ENCODE measurements at regions not wholly inside any gene's neighbourhood (a gene's known extent, or its start where the extent isn't known, plus 50 kb on each side); places are given as distances from the start of the nearest gene placed in this dataset.

- POLR2A ChIA-PET (ENCODE audit: unreplicated experiment) = no interaction called here
- H3K4me1 ChIP-seq (replicated peaks; ENCODE audit: insufficient read depth) = no peaks in the 10 kb centered on the region
- CTCF ChIA-PET = no interaction called here
- H3K27me3 ChIP-seq (ENCODE audit: insufficient read depth, low read depth) = no peaks in the 10 kb centered on the region
- BruUV-seq (replicated peaks) = no TSS peak
- no peak overlapping the region for H3K27ac ChIP-seq
- no peaks in the 10 kb centered on the region for H4K20me1 ChIP-seq (ENCODE audit: insufficient read depth)
- H3K9me2 ChIP-seq (ENCODE audit: insufficient read depth) = no peaks in the 10 kb centered on the region
- DNase-seq = no peak
- H3K79me2 ChIP-seq (ENCODE audit: low read depth) = no peaks in the 10 kb centered on the region
- no peaks in the 10 kb centered on the region for H3K9me3 ChIP-seq (ENCODE audit: insufficient read depth, low read depth)
- no peak overlapping the region for H3K4me3 ChIP-seq
- H3F3A ChIP-seq (ENCODE audit: insufficient read depth, low read depth) = no peaks in the 10 kb centered on the region
- intact Hi-C loops (cut with micrococcal nuclease; ENCODE audit: unreplicated experiment) = no loop called here
- TF ChIP-seq, protein P1, sequence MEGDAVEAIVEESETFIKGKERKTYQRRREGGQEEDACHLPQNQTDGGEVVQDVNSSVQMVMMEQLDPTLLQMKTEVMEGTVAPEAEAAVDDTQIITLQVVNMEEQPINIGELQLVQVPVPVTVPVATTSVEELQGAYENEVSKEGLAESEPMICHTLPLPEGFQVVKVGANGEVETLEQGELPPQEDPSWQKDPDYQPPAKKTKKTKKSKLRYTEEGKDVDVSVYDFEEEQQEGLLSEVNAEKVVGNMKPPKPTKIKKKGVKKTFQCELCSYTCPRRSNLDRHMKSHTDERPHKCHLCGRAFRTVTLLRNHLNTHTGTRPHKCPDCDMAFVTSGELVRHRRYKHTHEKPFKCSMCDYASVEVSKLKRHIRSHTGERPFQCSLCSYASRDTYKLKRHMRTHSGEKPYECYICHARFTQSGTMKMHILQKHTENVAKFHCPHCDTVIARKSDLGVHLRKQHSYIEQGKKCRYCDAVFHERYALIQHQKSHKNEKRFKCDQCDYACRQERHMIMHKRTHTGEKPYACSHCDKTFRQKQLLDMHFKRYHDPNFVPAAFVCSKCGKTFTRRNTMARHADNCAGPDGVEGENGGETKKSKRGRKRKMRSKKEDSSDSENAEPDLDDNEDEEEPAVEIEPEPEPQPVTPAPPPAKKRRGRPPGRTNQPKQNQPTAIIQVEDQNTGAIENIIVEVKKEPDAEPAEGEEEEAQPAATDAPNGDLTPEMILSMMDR (conservative IDR thresholded peaks at IDR 0.05) = no peak
- no peak for TF ChIP-seq EZH2 (IDR thresholded peaks at IDR 0.05; ENCODE audit: low read depth)
- H2AFZ ChIP-seq = no peak overlapping the region
- H3K36me3 ChIP-seq (ENCODE audit: low read depth) = no peaks in the 10 kb centered on the region
- no peak overlapping the region for H3K4me2 ChIP-seq
These were observed 50.7 kb upstream of the C12orf71 start for GRCh38 chr12:27133022-27133590.

- Histone ChIP-seq H3F3A (ENCODE audit: insufficient read depth, low read depth) (no peaks in the 10 kb centered on the region), H3K36me3 (ENCODE audit: low read depth) (no peaks in the 10 kb centered on the region), H4K20me1 (ENCODE audit: insufficient read depth) (no peaks in the 10 kb centered on the region), H3K9me2 (ENCODE audit: insufficient read depth) (no peaks in the 10 kb centered on the region), H3K27me3 (ENCODE audit: insufficient read depth, low read depth) (no peaks in the 10 kb centered on the region), H3K27ac (no peak overlapping the region), H3K4me1 (replicated peaks; ENCODE audit: insufficient read depth) (no peaks in the 10 kb centered on the region), H3K4me2 (no peak overlapping the region), H3K79me2 (ENCODE audit: low read depth) (no peaks in the 10 kb centered on the region), H3K4me3 (no peak overlapping the region), H2AFZ (no peak overlapping the region), H3K9me3 (ENCODE audit: insufficient read depth, low read depth) (no peaks in the 10 kb centered on the region)
- BruUV-seq (replicated peaks) = no TSS peak
- DNase-seq = no peak
- TF ChIP-seq, protein P1 (conservative IDR thresholded peaks at IDR 0.05) = no peak
- TF ChIP-seq EZH2 (IDR thresholded peaks at IDR 0.05; ENCODE audit: low read depth) = no peak
- intact Hi-C loops (cut with micrococcal nuclease; ENCODE audit: unreplicated experiment) = loop anchor here (5.0 to 10.0 kb wide), 3 partner anchors 87 to 286 kb away; no protein-coding TSS in a partner anchor
- ChIA-PET CTCF (interaction anchor here (0.6 kb wide), 1 partner anchor 13 kb away, joined by 7 read pairs; no protein-coding TSS in a partner anchor), POLR2A (ENCODE audit: unreplicated experiment) (no interaction called here)
These were observed 58.1 kb upstream of the C12orf71 start for GRCh38 chr12:27140478-27140969.

- ChIA-PET POLR2A (ENCODE audit: unreplicated experiment) (no interaction called here), CTCF (interaction anchor here (0.7 kb wide), 1 partner anchor 102 kb away, joined by 3 read pairs; the partner anchor contains the start of gene STK38L)
- no peaks in the 10 kb centered on the region for H3K9me3 ChIP-seq (ENCODE audit: insufficient read depth, low read depth)
- peak; percentile 44 to 64 for DNase-seq
- H3F3A ChIP-seq (ENCODE audit: insufficient read depth, low read depth) = no peaks in the 10 kb centered on the region
- intact Hi-C loops (cut with micrococcal nuclease; ENCODE audit: unreplicated experiment) = loop anchor here (1.0 to 10.0 kb wide), 6 partner anchors 37 to 287 kb away; partner anchors contain the start of gene STK38L
- H3K36me3 ChIP-seq (ENCODE audit: low read depth) = no peaks in the 10 kb centered on the region
- TF ChIP-seq EZH2 (IDR thresholded peaks at IDR 0.05; ENCODE audit: low read depth) = no peak
- TF ChIP-seq, protein P1 (conservative IDR thresholded peaks at IDR 0.05) = peak; percentile 89
- H3K4me3 ChIP-seq = no peak overlapping the region
- BruUV-seq (replicated peaks) = no TSS peak
- H3K4me2 ChIP-seq = no peak overlapping the region
- H3K9me2 ChIP-seq (ENCODE audit: insufficient read depth) = 0 out of 2 replicates have a peak, but pooled peaks cover 3% of the 10 kb centered on the region
- H3K79me2 ChIP-seq (ENCODE audit: low read depth) = no peaks in the 10 kb centered on the region
- H3K27me3 ChIP-seq (ENCODE audit: insufficient read depth, low read depth) = no peaks in the 10 kb centered on the region
- no peak overlapping the region for H2AFZ ChIP-seq
- H4K20me1 ChIP-seq (ENCODE audit: insufficient read depth) = no peaks in the 10 kb centered on the region
- no peaks in the 10 kb centered on the region for H3K4me1 ChIP-seq (replicated peaks; ENCODE audit: insufficient read depth)
- no peak overlapping the region for H3K27ac ChIP-seq
These were observed 59.8 kb upstream of the C12orf71 start for GRCh38 chr12:27142101-27142721.

All from PC-9 (cell line).